BJ (cell line): ENCODE measurements at regions not wholly inside any gene's neighbourhood (a gene's known extent, or its start where the extent isn't known, plus 50 kb on each side); places are given as distances from the start of the nearest gene placed in this dataset.

ENCODE experiments used
- CTCF ChIA-PET: fragments of 350-600 bp; formaldehyde crosslinking; extraction: SDS; loops from one replicate; lab custom pipeline; 2021; ENCODE audit warnings: antibody characterized with exemption, inconsistent platforms; lab: Yijun Ruan, JAX
- POLR2A ChIA-PET: fragments of 300-600 bp; sonication (Branson Sonifier 250); formaldehyde crosslinking; extraction: SDS; loops from one replicate; lab custom pipeline; 2021; ENCODE audit warnings: antibody characterized with exemption; lab: Charles Lee
- DNase-seq: peaks from one replicate; pipeline ENCODE4 v3.0.0-alpha.2; 2011; ENCODE audit warnings: low read depth
- H3K27me3 ChIP-seq: 2 replicates; pipeline ENCODE4 v1.6.0; 2011; ENCODE audit warnings: low read length; ENCODE audit not compliant: control insufficient read depth, insufficient read depth
- H3K36me3 ChIP-seq: 2 replicates; pipeline ENCODE4 v1.5.1; 2011; ENCODE audit warnings: low read length; ENCODE audit not compliant: control insufficient read depth, insufficient read depth
- H3K4me3 ChIP-seq: 2 replicates; pipeline ENCODE4 v1.5.1; 2011; ENCODE audit warnings: low read depth, mild to moderate bottlenecking, control low read depth, low read length
- TF ChIP-seq, protein P1 (sequence below): IDR thresholded peaks from 2 replicates; pipeline ENCODE4 v1.5.1; 2011; ENCODE audit warnings: low read depth, mild to moderate bottlenecking, control low read depth, inconsistent platforms, low read length, moderate library complexity; ENCODE audit not compliant: insufficient read depth

DNA sequence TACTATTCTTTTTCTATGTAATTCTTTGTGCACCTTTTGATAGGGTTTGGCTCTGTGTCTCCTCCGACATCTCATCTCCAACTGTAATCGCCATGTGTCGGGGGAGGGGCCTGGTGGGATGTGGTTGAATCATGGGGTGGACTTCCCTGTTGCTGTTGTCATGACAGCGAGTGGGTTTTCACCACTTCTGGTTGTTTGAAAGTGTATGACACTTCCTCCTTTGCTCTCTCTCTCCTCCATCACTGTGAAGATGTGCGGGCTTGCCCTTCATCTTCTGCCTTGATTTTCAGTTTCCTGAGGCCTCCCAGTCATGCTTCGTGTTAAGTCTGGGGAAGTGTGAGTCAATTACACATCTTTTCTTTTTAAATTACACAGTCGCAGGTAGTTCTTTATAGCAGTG is 225.8 kb upstream of the DPPA4 start:
- H3K27me3 ChIP-seq: no peaks in the 10 kb centered on the region
- DNase-seq: no peak
- ChIA-PET CTCF (no interaction called here), POLR2A (no interaction called here)
- no peak overlapping the region for H3K4me3 ChIP-seq
- TF ChIP-seq, protein P1, sequence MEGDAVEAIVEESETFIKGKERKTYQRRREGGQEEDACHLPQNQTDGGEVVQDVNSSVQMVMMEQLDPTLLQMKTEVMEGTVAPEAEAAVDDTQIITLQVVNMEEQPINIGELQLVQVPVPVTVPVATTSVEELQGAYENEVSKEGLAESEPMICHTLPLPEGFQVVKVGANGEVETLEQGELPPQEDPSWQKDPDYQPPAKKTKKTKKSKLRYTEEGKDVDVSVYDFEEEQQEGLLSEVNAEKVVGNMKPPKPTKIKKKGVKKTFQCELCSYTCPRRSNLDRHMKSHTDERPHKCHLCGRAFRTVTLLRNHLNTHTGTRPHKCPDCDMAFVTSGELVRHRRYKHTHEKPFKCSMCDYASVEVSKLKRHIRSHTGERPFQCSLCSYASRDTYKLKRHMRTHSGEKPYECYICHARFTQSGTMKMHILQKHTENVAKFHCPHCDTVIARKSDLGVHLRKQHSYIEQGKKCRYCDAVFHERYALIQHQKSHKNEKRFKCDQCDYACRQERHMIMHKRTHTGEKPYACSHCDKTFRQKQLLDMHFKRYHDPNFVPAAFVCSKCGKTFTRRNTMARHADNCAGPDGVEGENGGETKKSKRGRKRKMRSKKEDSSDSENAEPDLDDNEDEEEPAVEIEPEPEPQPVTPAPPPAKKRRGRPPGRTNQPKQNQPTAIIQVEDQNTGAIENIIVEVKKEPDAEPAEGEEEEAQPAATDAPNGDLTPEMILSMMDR: no peak
- no peaks in the 10 kb centered on the region for H3K36me3 ChIP-seq

DNA sequence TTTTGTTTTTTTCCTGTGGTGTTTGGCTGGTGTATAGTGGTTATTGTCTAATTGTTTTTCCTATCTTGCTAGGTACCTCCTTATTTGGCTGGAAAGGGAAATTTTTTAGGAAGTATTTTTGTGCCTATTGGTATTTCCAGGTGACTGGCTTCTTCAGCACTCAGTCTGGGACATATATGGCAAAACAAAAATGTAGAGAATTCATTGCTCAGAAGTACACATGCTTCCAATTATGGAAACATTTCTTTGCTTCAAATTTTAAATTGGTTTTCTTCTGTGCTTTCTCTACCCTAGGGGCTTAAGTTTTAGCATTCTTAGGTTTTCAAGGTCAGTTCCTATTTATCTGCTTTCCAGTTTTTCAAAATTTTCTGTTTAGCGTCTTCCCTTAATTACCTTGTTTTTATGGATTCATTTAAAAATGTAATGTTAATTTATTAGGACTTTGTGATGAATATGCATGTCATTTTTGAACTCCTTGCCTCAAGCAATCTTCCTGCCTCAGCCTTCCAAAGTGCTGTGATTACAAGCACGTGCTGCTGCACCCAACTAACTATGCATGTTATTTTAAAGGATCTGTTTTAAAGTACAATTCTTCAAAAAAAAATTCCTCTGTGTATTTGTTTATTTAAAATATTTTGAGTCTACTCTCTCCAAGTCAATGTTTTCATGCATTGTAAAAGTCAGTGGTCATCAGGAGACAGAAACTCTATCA is 231.9 kb upstream of the DPPA4 start:
- Histone ChIP-seq H3K36me3 (no peaks in the 10 kb centered on the region), H3K27me3 (no peaks in the 10 kb centered on the region), H3K4me3 (no peak overlapping the region)
- no peak for DNase-seq
- TF ChIP-seq, protein P1: no peak
- ChIA-PET POLR2A (no interaction called here), CTCF (interaction anchor here (0.6 kb wide), 1 partner anchor 667 kb away, joined by 3 read pairs; no protein-coding TSS in a partner anchor)

DNA sequence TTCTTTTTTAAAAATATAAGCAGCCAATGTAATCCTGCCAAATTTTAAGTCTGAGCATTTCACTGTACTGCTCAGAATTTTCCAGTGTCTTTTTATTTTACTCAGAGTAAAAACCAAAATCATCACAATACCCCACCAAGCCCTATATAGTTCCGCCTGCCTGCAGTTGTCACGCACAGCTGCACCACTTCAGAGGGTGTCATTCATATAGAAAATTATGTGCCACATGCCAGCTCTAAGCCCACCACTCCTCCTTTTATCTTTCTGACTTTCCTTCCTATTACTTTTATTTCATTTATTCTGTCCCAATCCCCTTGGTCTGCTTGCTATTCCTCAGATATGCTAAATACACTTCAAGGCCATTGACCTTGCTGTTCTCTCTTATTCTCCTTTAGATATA is 233.1 kb upstream of the DPPA4 start:
- ChIA-PET CTCF (no interaction called here), POLR2A (no interaction called here)
- DNase-seq: no peak
- H3K4me3 ChIP-seq: no peak overlapping the region
- TF ChIP-seq, protein P1: no peak
- no peaks in the 10 kb centered on the region for H3K36me3 ChIP-seq
- no peaks in the 10 kb centered on the region for H3K27me3 ChIP-seq

DNA sequence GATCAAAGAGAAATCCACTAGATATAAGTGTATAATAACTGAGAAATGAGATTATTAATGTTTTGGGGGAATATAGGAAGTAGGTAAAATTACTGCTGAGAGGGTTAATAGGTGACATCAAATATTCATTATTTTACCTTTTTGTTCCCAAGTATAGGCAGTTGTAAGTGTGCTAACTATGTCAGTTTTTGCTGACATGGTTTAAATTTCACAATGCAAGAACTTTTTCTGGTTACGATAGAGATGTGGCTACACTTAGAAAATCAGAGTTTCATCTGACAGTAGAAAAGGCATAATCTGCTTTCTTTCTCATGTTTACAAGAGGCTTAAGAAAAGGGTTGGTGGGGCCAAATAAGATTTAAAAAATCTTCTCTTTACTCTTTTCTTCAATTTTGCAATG is 235.0 kb upstream of the DPPA4 start:
- TF ChIP-seq, protein P1: no peak
- Histone ChIP-seq H3K27me3 (no peaks in the 10 kb centered on the region), H3K4me3 (no peak overlapping the region), H3K36me3 (no peaks in the 10 kb centered on the region)
- no peak for DNase-seq
- POLR2A ChIA-PET: no interaction called here
- CTCF ChIA-PET: no interaction called here

DNA sequence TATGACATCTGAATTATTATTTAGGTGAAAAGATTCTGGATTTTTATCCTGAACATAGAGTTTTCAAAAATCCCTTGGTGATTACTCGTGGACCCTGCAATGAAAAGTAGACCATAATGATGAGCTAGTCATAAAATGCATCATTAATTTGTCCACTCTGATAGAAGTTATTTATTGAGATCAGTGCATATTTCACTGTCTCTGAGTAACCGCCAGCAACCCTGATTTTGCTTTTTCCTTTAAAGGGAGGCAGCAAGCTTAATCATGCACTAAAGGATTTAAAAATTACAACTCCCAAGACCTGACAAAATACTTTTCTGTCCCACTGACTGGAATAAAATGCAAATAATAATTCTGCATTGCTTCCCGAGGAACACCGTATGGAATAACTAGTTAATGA is 259.6 kb upstream of the DPPA4 start:
- no peaks in the 10 kb centered on the region for H3K36me3 ChIP-seq
- CTCF ChIA-PET: no interaction called here
- no peak overlapping the region for H3K4me3 ChIP-seq
- TF ChIP-seq, protein P1: no peak
- H3K27me3 ChIP-seq: no peaks in the 10 kb centered on the region
- DNase-seq: no peak
- POLR2A ChIA-PET: no interaction called here
